ENCODE measurements at regions not wholly inside any gene's neighbourhood (a gene's known extent, or its start where the extent isn't known, plus 50 kb on each side); places are given as distances from the start of the nearest gene placed in this dataset.

DNA sequence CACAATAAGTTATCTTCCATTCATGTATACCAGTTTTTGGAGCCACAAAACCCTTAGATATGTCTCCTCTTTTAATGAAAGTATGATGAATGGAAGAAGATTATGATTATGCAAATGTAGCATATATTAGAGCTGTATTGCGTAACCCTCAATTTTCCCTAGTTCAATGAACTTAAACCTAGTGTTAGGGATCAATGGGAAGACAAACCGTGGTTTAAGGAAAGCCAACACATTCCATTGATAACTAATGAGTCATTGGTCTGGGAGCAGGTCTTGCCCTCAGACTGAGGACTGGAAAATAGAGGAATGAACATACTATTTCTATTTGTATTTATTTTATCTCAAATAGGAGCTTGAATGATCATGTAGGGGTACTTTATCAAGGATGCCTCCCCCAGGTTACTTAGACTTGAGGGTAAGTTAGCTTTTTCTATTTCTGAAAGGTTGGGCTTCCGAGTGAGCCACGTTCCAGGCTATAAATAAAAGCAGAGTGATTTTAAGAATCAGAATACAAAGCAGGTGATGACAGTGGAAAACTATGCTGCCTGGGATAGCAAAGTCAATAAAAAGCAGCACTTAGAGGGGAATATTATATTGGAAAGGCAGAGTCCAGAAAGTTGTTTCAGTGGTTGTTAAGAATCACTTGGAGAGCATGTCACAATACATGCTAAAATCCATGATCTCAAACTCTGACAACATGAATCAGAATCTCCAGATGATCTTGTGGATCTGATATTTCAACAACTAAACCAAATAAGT, 356.0 kb downstream of the ADAM29 start:
- TF ChIP-seq CTCF (conservative IDR thresholded peaks at IDR 0.05; ENCODE audit: low read depth, low read length), result no peak
- no peak for TF ChIP-seq EZH2 (IDR thresholded peaks at IDR 0.05; ENCODE audit: borderline replicate concordance, low read depth, low read length, poor library complexity, severe bottlenecking)
